Panc1 (cell line): ENCODE measurements at regions not wholly inside any gene's neighbourhood (a gene's known extent, or its start where the extent isn't known, plus 50 kb on each side); places are given as distances from the start of the nearest gene placed in this dataset.

Experiments
- ATAC-seq: fragments of 200-7000 bp; cut with Tn5 transposase; 2 replicates; pipeline ENCODE4 v1.9.1; 2020; ENCODE audit warnings: mild to moderate bottlenecking, moderate library complexity
- BruUV-seq: library from RNA; stranded (reverse); fragments of 400-500 nt; replicated peaks from 2 replicates; lab custom pipeline; 2021; lab: Mats Ljungman, UMichigan
- CTCF ChIA-PET: fragments of 300-600 bp; sonication (Branson Sonifier 250); formaldehyde crosslinking; loops from one replicate; lab custom pipeline; 2022; ENCODE audit warnings: antibody characterized with exemption; lab: Charles Lee
- POLR2A ChIA-PET: fragments of 300-600 bp; sonication (Branson Sonifier 250); formaldehyde crosslinking; loops from one replicate; lab custom pipeline; 2022; ENCODE audit warnings: antibody characterized with exemption; lab: Charles Lee
- DNase-seq: peaks from one replicate; pipeline ENCODE4 v3.0.0-alpha.2; 2010; ENCODE audit warnings: low read depth, low spot score
- H3K27ac ChIP-seq: 2 replicates; pipeline ENCODE4 v1.5.1; 2011; ENCODE audit warnings: mild to moderate bottlenecking, low read length, inconsistent platforms
- H3K27me3 ChIP-seq: fragments of 200-500 bp; sonication (Bioruptor generic); 2 replicates; pipeline ENCODE4 v1.6.0; 2014; ENCODE audit warnings: low read length, inconsistent platforms; ENCODE audit not compliant: control insufficient read depth, insufficient read depth
- H3K36me3 ChIP-seq: fragments of 200-500 bp; sonication (Bioruptor generic); 2 replicates; pipeline ENCODE4 v1.5.1; 2014; ENCODE audit warnings: inconsistent platforms, mild to moderate bottlenecking, low read length, moderate library complexity; ENCODE audit not compliant: control insufficient read depth, insufficient read depth
- H3K4me1 ChIP-seq: 2 replicates; pipeline ENCODE4 v1.5.1; 2011; ENCODE audit warnings: inconsistent platforms, mild to moderate bottlenecking, low read length, moderate library complexity; ENCODE audit not compliant: control insufficient read depth, insufficient read depth
- H3K4me3 ChIP-seq, 2 experiments: 2 replicates each; pipeline ENCODE4 v1.5.1; 2011 to 2012; ENCODE audit warnings: low read depth in 2 of 2, low read length in 2 of 2, mild to moderate bottlenecking in 2 of 2, inconsistent platforms in 1 of 2, moderate library complexity in 1 of 2
- H3K9me3 ChIP-seq: fragments of 200-500 bp; sonication (Bioruptor generic); 2 replicates; pipeline ENCODE4 v1.5.1; 2014; ENCODE audit warnings: low read depth, mild to moderate bottlenecking, inconsistent platforms, low read length, moderate library complexity; ENCODE audit not compliant: control insufficient read depth, insufficient read depth
- POLR2AphosphoS5 ChIP-seq: IDR thresholded peaks from 2 replicates; pipeline ENCODE4 v1.6.1; 2012; ENCODE audit warnings: mild to moderate bottlenecking, low read depth, low read length, moderate library complexity
- REST ChIP-seq, 2 experiments: IDR thresholded peaks; 2 replicates each; pipeline ENCODE4 v1.6.1; 2011 to 2012; ENCODE audit warnings: low read depth in 2 of 2, control low read depth in 1 of 2, low read length in 1 of 2, mild to moderate bottlenecking in 1 of 2, moderate library complexity in 1 of 2; ENCODE audit not compliant: insufficient read depth in 1 of 2
- SIN3A ChIP-seq: IDR thresholded peaks from 2 replicates; pipeline ENCODE4 v1.6.1; 2012; ENCODE audit warnings: low read depth, mild to moderate bottlenecking, low read length, moderate library complexity, borderline replicate concordance; ENCODE audit not compliant: insufficient read depth
- TCF7L2 ChIP-seq: IDR thresholded peaks from 2 replicates; pipeline ENCODE4 v1.6.1; 2011; ENCODE audit warnings: mild to moderate bottlenecking, low read depth, low read length, inconsistent platforms
- in situ Hi-C: cut with HindIII; loops from 2 replicates; pipeline ENCODE4 v1.10.0; 2016; ENCODE audit warnings: low sequenced_read_pairs, low pct_unique_long_range_greater_than_20kb
- intact Hi-C: fragments of 100-400 bp; cut with micrococcal nuclease; formaldehyde crosslinking; loops from one replicate; pipeline ENCODE4 v1.10.0; 2022; ENCODE audit not compliant: unreplicated experiment
- TF ChIP-seq, protein P1 (sequence below): fragments of 450-650 bp; IDR thresholded peaks from 2 replicates; pipeline ENCODE4 v1.5.1; 2017; ENCODE audit warnings: mild to moderate bottlenecking

DNA sequence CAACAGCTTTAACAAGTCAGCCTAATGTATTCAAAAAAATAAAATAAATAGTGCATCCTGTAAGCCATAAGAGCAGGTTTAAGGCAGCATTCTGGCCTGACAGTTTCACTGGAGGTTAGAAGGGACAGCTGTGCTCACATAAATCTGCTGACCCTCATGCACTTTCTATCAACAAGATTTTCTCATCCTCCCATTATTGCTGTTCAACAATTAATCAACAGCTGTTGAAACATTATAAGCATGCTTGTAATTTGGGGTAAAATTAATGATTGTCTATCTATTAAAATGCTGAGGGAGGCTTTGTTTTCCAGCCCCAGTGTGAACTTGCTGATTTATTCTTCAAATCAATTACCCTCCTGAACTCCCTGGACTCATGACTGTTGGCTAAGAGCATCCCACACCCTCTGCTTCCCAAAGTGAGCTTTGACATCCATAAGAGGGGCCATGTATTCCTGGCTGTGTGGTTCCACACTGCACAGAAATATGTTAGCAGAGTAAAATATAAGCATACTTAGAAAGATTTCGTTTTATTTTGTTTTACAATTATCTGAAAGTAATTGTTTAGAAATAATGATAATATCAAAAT, 492.4 kb downstream of the EFNB2 start:
- H3K4me3 ChIP-seq: no peak overlapping the region
- no peak for ATAC-seq
- intact Hi-C loops (no loop called here), in situ Hi-C loops (no loop called here)
- TF ChIP-seq TCF7L2 (no peak), REST (IDR thresholded peaks at IDR 0.05; ENCODE audit: insufficient read depth in 1 of 2, low read depth in 2 of 2, low read length in 1 of 2) (no peak), SIN3A (no peak), POLR2AphosphoS5 (no peak)
- TF ChIP-seq, protein P1, sequence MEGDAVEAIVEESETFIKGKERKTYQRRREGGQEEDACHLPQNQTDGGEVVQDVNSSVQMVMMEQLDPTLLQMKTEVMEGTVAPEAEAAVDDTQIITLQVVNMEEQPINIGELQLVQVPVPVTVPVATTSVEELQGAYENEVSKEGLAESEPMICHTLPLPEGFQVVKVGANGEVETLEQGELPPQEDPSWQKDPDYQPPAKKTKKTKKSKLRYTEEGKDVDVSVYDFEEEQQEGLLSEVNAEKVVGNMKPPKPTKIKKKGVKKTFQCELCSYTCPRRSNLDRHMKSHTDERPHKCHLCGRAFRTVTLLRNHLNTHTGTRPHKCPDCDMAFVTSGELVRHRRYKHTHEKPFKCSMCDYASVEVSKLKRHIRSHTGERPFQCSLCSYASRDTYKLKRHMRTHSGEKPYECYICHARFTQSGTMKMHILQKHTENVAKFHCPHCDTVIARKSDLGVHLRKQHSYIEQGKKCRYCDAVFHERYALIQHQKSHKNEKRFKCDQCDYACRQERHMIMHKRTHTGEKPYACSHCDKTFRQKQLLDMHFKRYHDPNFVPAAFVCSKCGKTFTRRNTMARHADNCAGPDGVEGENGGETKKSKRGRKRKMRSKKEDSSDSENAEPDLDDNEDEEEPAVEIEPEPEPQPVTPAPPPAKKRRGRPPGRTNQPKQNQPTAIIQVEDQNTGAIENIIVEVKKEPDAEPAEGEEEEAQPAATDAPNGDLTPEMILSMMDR: no peak
- no TSS peak for BruUV-seq
- CTCF ChIA-PET: no interaction called here
- H3K36me3 ChIP-seq: no peaks in the 10 kb centered on the region
- H3K27me3 ChIP-seq: no peaks in the 10 kb centered on the region
- H3K9me3 ChIP-seq: no peaks in the 10 kb centered on the region
- no peak for DNase-seq
- POLR2A ChIA-PET: no interaction called here
- H3K4me1 ChIP-seq: no peaks in the 10 kb centered on the region
- no peak overlapping the region for H3K27ac ChIP-seq

DNA sequence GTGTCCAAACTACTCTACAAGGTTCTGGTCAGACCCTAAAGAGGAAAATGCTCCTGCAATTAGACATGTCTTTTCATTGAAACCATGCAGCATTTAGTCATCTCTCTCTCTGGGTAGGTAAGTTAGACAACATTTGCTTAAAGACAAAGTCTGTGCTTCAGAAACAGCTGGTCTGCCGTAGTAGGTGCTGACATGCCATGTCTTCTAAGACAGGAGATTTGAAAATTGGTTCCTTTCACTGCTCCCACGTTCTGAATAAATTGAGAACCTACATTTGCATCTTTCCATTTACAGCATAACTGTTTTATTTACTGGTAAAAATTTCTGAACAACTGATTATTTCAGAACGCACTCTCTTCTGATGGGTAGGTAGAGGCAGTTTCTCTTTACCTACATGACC, 494.0 kb downstream of the EFNB2 start:
- Histone ChIP-seq H3K27ac (no peak overlapping the region), H3K36me3 (no peaks in the 10 kb centered on the region), H3K9me3 (no peaks in the 10 kb centered on the region), H3K4me3 (no peak overlapping the region), H3K4me1 (no peaks in the 10 kb centered on the region), H3K27me3 (no peaks in the 10 kb centered on the region)
- ATAC-seq (no peak), DNase-seq (no peak)
- ChIA-PET CTCF (no interaction called here), POLR2A (no interaction called here)
- no TSS peak for BruUV-seq
- intact Hi-C loops: no loop called here
- no peak for TF ChIP-seq SIN3A
- no peak for TF ChIP-seq POLR2AphosphoS5
- no peak for TF ChIP-seq TCF7L2
- TF ChIP-seq, protein P1: no peak
- no peak for TF ChIP-seq REST (IDR thresholded peaks at IDR 0.05; ENCODE audit: insufficient read depth in 1 of 2, low read depth in 2 of 2, low read length in 1 of 2)
- in situ Hi-C loops: no loop called here
